HFF-Myc (cell line): ENCODE measurements at regions not wholly inside any gene's neighbourhood (a gene's known extent, or its start where the extent isn't known, plus 50 kb on each side); places are given as distances from the start of the nearest gene placed in this dataset.

Experiments
- DNase-seq: peaks from one replicate; pipeline ENCODE4 v3.0.0-alpha.2; 2011; ENCODE audit warnings: low read depth; ENCODE audit errors: extremely low read depth
- H3K4me3 ChIP-seq: replicated peaks from 2 replicates; pipeline ENCODE4 v1.5.1; 2011; ENCODE audit warnings: low read depth, mild to moderate bottlenecking, control low read depth, low read length
- CTCF ChIP-seq: IDR thresholded peaks from 2 replicates; pipeline ENCODE4 v1.5.1; 2012; ENCODE audit warnings: mild to moderate bottlenecking, low read depth, low read length, control low read depth; ENCODE audit errors: missing control alignments

GRCh38 chr2:41992056-41992642 lies 55.7 kb upstream of the PKDCC start:
- DNase-seq = no peak
- TF ChIP-seq CTCF = no peak
- no peak overlapping the region for H3K4me3 ChIP-seq

DNA sequence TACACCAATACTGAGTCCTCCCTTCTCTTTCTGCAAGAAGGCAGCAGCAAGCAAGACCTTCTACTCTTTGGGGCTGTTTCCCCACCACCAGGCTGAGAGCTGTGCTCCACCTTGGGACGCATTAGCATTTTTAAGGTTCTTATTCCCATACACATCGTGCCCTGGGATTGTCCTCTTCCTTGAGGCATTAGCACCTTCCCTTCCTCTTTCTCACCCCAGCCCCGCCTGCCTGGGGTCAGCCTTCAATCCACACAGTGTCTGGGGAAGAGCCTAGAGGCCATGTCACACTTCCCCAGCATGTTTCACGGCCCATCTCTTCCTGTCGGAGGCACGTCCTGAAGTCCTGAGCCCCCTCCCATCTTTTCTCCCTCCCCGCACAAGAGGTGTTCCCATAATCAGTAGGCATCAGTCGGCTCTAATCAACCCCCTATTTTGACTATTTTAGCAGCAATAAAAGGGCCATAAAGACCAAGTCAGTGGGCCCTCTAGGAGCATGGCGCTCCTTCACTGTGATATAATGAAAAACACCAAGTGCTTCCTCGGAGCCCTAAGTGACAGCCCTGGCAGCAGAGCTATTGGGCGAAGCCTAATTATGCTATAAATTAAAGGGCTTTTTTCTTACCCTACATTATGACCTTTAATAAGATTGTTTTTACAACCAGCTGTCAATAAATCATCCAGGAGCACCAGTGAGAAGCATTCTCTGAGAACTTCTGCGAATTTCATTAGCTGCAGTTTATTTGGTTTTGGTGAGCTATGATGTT lies 55.0 kb upstream of the PKDCC start:
- no peak for DNase-seq
- H3K4me3 ChIP-seq = no peak overlapping the region
- TF ChIP-seq CTCF = no peak

GRCh38 chr2:41993435-41993925 lies 54.3 kb upstream of the PKDCC start:
- DNase-seq = no peak
- H3K4me3 ChIP-seq = no peak overlapping the region
- no peak for TF ChIP-seq CTCF

- DNase-seq = peak; percentile 12
- H3K4me3 ChIP-seq = no peak overlapping the region
- no peak for TF ChIP-seq CTCF
Observed at GRCh38 chr2:41994233-41994637, 53.6 kb upstream of the PKDCC start.

- no peak for TF ChIP-seq CTCF
- DNase-seq = no peak
- no peak overlapping the region for H3K4me3 ChIP-seq
Observed at GRCh38 chr2:41994661-41995060, 53.2 kb upstream of the PKDCC start.

DNA sequence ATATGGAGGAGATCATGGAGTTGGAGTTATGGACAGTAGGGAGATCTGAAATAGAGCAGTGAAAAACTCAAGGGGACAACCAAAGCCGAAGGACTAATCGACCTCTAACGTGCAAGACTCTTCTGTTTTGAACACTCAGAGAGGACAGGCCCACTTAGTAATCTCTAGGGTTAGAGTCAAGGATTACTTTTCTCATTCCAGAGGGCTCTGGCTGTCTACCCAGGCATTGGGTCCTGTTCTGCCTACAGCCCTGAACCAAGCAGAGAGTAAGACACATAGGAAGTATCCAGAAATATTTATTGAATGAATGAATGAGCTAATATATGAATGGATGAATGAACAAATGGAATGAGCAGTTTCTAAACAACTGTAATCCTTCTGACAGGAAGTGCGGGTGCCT lies 50.3 kb upstream of the PKDCC start:
- DNase-seq = no peak
- H3K4me3 ChIP-seq = no peak overlapping the region
- no peak for TF ChIP-seq CTCF
